ENCODE measurements at regions not wholly inside any gene's neighbourhood (a gene's known extent, or its start where the extent isn't known, plus 50 kb on each side); places are given as distances from the start of the nearest gene placed in this dataset.

DNA sequence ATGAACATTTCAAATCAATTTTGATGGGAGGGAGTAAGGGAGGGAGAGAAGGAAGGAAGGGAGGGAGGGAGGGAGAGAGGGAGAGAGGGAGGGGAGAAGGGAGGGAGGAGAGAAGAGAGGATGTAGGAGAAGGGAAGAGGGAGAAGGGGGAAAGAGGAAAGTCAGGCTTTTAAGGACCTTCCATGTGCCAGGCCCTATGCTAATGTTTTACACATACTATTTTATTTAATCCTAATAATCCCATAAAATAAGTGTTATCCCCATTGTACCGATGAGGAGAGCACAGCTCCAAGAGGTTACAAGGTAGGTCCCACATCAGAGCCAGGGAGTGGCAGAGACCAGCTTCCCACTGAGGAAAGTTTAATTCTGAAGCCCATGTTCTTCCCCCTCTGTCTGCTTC is 341.9 kb downstream of the RAB28 start:
- Histone ChIP-seq H3K79me2 (ENCODE audit: insufficient read depth, low read length) (no peaks in the 10 kb centered on the region), H3K9me3 (ENCODE audit: control insufficient read depth in 1 of 2, insufficient read depth in 1 of 2, low read depth in 1 of 2, low read length in 2 of 2) (no peaks in the 10 kb centered on the region), H4K20me1 (ENCODE audit: insufficient read depth) (no peaks in the 10 kb centered on the region), H3K27me3 (ENCODE audit: insufficient read depth, low read length) (no peaks in the 10 kb centered on the region), H3K4me2 (ENCODE audit: low read length) (no peak overlapping the region), H3K4me3 (replicated peaks in 1 of 2; ENCODE audit: low read depth in 1 of 2, low read length in 2 of 2) (no peak overlapping the region), H3K36me3 (ENCODE audit: control insufficient read depth in 1 of 2, insufficient read depth in 2 of 2, low read length in 2 of 2) (no peaks in the 10 kb centered on the region), H3K4me1 (ENCODE audit: control insufficient read depth in 1 of 2, insufficient read depth in 2 of 2, low read length in 2 of 2) (no peaks in the 10 kb centered on the region), H3K27ac (ENCODE audit: low read depth, low read length) (no peak overlapping the region), H3K9ac (ENCODE audit: low read length) (no peak overlapping the region), H2AFZ (ENCODE audit: low read depth, low read length, poor library complexity, severe bottlenecking) (no peak overlapping the region), H3K9me2 (ENCODE audit: insufficient read depth) (no peaks in the 10 kb centered on the region)
- TF ChIP-seq SIN3A (IDR thresholded peaks at IDR 0.05; ENCODE audit: low read depth) (no peak), POLR2AphosphoS5 (IDR thresholded peaks at IDR 0.05; ENCODE audit: low read depth, low read length) (no peak), ELF1 (IDR thresholded peaks at IDR 0.05; ENCODE audit: borderline replicate concordance, low read depth) (no peak), EZH2 (IDR thresholded peaks at IDR 0.05) (no peak), POLR2A (IDR thresholded peaks at IDR 0.05; ENCODE audit: borderline replicate concordance, extremely low read depth, insufficient read depth, insufficient read length) (no peak), CEBPB (IDR thresholded peaks at IDR 0.05; ENCODE audit: low read depth) (no peak), TCF7L2 (IDR thresholded peaks at IDR 0.05; ENCODE audit: borderline replicate concordance, extremely low read depth, insufficient read depth, insufficient read length) (no peak), JUND (IDR thresholded peaks at IDR 0.05) (no peak)
- TF ChIP-seq, protein P1, sequence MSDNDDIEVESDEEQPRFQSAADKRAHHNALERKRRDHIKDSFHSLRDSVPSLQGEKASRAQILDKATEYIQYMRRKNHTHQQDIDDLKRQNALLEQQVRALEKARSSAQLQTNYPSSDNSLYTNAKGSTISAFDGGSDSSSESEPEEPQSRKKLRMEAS (IDR thresholded peaks at IDR 0.05), result no peak
- TF ChIP-seq, protein P2, sequence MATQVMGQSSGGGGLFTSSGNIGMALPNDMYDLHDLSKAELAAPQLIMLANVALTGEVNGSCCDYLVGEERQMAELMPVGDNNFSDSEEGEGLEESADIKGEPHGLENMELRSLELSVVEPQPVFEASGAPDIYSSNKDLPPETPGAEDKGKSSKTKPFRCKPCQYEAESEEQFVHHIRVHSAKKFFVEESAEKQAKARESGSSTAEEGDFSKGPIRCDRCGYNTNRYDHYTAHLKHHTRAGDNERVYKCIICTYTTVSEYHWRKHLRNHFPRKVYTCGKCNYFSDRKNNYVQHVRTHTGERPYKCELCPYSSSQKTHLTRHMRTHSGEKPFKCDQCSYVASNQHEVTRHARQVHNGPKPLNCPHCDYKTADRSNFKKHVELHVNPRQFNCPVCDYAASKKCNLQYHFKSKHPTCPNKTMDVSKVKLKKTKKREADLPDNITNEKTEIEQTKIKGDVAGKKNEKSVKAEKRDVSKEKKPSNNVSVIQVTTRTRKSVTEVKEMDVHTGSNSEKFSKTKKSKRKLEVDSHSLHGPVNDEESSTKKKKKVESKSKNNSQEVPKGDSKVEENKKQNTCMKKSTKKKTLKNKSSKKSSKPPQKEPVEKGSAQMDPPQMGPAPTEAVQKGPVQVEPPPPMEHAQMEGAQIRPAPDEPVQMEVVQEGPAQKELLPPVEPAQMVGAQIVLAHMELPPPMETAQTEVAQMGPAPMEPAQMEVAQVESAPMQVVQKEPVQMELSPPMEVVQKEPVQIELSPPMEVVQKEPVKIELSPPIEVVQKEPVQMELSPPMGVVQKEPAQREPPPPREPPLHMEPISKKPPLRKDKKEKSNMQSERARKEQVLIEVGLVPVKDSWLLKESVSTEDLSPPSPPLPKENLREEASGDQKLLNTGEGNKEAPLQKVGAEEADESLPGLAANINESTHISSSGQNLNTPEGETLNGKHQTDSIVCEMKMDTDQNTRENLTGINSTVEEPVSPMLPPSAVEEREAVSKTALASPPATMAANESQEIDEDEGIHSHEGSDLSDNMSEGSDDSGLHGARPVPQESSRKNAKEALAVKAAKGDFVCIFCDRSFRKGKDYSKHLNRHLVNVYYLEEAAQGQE (IDR thresholded peaks at IDR 0.05; ENCODE audit: low read depth), result no peak
- ATAC-seq (no peak), DNase-seq (ENCODE audit: low read depth, low spot score) (no peak)
- BruUV-seq (replicated peaks), result no TSS peak
- CTCF ChIA-PET, result no interaction called here
- intact Hi-C loops (cut with micrococcal nuclease), result no loop called here
- RAD21 ChIA-PET (ENCODE audit: low non-redundant PET in 1 of 2, low total read pairs in 2 of 2, uncharacterized antibody in 2 of 2, unreplicated experiment in 2 of 2), result no interaction called here
- POLR2A ChIA-PET, result no interaction called here
